GM21381 (cell line): ENCODE measurements at regions not wholly inside any gene's neighbourhood (a gene's known extent, or its start where the extent isn't known, plus 50 kb on each side); places are given as distances from the start of the nearest gene placed in this dataset.
A peak's percentile ranks its signal among the peaks of the same experiment; 100 is the strongest.
"Not testable (repeated sequence)": the region's sequence is repeated elsewhere in the genome, so short reads cannot be mapped to it uniquely, and the experiment has no call there.

Source experiments
- ATAC-seq: cut with Tn5 transposase; IDR thresholded peaks from one replicate; pipeline ENCODE4 v1.9.1; 2021; ENCODE audit warnings: mild to moderate bottlenecking, moderate library complexity; ENCODE audit not compliant: unreplicated experiment

- ATAC-seq, result no peak
Observed at GRCh38 chr20:7742479-7742878, 197.8 kb downstream of the HAO1 start.

- ATAC-seq, result no peak
Observed at GRCh38 chr20:7744411-7744810, 195.8 kb downstream of the HAO1 start.

- ATAC-seq, result no peak
Observed at GRCh38 chr20:7748624-7749023, 191.6 kb downstream of the HAO1 start.

GRCh38 chr20:7754102-7754501 lies 186.2 kb downstream of the HAO1 start:
- ATAC-seq, result no peak

DNA sequence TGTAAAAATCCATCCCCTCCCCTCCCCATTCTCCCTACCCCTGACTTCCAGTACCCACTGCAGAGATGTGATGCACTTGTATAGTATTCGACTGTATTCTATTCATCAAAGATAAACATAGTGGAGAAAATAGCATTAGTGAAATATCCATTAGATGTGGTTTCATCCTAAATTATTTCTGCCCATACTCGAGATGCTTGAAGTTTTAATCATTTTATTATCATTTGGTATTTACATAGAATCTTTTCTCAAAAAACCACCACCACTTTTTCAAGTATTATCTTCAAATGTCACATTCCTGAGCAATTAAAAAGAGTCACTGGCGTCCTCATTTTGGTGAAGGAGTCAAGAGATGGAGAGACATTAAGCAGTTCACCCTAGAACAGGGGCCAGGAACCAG lies 181.9 kb downstream of the HAO1 start:
- no peak for ATAC-seq

DNA sequence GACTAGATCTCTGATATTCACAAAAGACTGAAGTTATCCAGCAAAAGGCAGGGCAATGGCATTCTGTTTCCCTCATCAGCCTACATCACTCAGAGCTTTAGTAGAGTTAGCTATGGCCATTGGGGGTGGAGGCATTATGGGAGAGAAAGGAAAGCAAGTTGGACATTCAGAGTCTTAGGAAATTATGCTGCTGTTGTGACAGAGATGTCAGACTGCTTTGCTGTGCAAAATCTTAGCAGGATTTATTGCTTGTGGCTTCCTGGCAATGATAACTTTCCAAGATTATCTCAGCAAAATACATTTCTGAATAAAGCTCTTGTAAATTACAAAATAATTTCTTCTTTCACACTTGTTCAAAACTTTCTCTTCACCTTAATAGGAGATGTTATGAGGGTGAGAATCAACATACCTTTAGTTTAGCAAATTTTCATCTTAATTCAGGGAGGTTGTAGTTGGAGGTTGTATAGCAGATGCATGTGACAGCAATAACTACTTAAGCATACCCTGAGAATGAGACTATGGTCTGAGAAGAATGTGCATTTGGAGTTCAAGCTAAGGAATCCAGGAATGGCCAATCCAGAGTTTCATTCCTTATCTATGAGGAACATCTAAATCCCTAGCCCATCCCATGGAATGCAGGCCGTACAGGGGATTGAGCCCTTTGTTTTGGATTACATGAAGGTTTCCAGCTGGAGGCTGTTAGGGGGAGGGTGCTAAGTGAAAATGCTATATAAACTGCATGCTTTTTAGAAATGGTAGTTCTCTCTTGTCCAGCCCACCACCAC lies 179.8 kb downstream of the HAO1 start:
- no peak for ATAC-seq

DNA sequence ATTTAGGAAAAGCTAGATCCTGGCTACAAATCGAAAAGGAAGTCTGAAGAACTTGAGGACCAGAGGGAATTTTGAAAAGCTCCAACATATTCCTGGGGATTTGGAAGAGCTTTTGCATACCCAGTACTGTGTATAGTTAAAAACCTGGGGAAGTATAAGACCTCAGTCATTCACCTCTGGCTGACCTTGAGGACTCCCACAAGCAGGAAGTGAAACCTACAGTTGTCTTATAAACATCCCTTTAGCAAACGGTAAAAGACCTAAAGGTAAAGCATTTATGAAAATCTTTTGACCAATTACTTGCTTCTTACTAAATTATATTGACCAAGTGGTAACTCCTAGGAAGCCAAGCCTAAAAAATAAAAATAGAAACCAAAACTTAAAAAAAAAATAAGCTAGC lies 175.0 kb downstream of the HAO1 start:
- ATAC-seq, result peak; percentile 84

GRCh38 chr20:7770046-7770445 lies 170.2 kb downstream of the HAO1 start:
- ATAC-seq, result no peak

GRCh38 chr20:7770578-7770977 lies 169.7 kb downstream of the HAO1 start:
- peak; percentile 98 for ATAC-seq

GRCh38 chr20:7772371-7772770 lies 167.9 kb downstream of the HAO1 start:
- no peak for ATAC-seq

DNA sequence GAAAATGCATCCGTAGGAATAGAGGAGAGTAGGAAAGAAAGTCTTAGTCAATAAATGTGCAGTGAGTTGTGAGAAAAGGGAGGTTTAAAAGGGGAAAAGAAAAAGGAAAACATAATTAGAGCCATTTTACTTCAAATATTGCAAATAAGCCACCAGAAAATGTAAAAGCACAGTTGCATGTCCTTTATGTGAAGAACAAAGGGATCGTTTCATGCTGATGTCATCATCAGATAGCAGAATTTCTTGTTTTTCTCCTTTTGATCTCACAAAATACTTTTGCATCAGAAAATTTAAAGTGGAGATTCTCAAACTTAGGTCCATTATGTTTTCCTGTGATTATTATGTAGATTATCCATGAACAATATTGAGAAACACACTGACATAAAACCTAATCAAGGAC lies 166.7 kb downstream of the HAO1 start:
- ATAC-seq, result no peak

DNA sequence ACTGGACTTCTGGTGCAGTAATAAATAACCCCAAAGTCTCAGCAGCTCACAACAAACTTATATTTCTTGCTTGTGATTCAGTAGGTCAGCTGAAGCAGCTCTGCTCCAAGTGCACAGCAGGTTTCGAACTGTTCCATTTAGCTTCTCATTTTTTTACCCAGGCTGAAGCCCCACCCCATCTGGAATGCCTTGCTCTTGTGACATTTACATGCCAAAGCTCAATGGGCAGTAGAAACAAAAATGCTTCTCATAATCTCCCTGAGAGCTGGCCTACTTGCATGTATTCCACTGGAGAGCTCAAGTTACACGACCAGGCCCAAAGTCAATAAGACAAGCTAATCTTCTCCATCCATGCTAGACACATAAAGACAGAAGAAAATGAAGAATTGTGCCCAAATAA lies 165.2 kb downstream of the HAO1 start:
- no peak for ATAC-seq

- no peak for ATAC-seq
Observed at GRCh38 chr20:7776148-7776547, 164.1 kb downstream of the HAO1 start.

DNA sequence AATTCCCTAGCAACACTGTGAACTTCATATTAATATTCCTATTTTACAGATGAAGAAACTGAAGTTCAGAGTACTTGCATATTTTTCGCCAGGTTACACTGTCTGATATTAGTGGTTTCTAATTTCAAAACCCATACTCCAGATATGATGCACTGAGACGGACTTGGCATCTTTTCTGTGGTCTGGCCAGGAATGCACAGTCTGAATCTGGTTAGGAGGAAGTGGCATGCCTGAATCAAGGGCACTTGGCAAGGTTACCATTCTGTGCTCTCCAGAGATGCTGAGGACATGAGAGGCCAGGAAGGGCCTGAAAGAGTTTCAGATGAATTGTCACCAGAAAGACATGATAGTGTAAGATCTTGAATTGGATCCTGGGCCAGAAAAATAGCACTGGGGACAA lies 150.1 kb downstream of the HAO1 start:
- ATAC-seq, result no peak

DNA sequence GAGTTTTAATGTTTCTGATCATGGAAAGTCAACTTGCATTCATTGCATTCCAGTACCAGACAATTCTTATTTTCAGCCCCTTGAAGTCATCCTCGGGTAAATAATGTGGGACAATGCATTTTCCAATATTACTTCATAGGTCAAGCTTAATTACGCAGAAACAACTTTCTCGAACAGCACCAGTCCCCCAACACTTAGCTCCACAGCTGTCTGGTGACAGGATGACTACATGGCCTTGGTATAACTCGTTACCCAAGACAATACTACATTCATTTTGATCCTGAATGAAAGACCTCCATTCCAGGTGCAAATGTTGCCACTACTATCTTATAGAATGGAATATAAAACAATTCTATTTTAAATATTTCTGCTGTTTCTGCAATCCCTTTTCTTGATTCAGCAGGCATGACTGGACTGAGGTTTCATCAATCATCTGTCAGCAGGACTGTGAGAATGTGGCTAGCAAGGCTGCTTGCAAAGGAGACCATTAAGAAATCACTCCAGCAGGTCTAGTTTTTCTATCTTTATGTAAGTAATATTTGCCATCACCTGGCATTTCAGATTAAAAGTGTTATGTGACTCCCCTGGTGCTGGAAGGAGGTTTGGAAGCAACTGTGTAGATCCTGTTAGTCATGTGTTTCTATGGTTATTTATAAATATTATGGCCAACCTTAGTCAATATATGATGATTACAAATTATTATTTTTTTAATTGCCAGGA lies 147.9 kb downstream of the HAO1 start:
- no peak for ATAC-seq

DNA sequence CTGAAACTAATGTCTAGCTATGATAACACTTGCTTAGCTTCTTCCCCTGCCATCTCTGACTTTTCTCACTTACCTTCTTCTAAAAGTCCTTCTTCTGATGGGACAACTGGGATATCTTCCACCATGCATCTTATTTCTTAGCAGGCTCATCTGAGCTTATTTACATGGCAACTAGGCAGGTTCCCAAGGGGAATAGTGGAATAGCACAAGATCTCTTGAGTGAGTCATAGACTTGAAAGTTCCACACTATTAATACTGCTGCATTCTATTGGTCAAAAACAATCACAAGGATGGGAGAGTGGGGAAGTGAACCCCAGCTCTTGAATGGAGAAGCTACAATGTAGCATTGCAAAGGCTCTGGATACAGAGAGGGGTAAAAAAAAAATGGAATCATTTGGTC lies 142.1 kb downstream of the HAO1 start:
- ATAC-seq, result no peak

GRCh38 chr20:7799862-7800261 lies 140.4 kb downstream of the HAO1 start:
- no peak for ATAC-seq

DNA sequence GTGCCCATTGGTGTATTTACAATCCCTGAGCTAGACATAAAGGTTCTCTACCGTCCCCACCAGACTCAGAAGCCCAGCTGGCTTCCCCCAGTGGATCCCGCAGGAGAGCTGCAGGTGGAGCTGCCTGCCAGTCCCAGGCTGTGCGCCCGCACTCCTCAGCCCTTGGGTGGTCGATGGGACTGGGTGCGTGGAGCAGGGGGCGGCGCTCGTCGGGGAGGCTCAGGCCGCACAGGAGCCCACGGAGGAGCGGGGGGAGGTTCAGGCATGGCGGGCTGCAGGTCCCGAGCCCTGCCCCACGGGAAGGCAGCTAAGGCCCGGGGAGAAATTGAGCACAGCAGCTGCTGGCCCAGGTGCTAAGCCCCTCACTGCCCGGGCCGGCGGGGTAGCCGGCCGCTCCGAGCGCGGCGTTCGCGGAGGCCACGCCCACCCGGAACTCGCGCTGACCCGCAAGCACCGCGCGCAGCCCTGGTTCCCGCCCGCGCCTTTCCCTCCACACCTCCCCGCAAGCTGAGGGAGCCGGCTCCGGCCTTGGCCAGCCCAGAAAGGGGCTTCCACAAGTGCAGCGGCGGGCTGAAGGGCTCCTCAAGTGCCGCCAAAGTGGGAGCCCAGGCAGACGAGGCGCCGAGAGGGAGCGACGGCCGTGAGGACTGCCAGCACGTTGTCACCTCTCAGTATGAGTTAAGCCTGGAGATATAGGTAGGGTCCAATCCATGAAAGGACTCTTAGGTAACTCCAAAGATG lies 136.7 kb downstream of the HAO1 start:
- ATAC-seq, result not testable (repeated sequence)

- no peak for ATAC-seq
Observed at GRCh38 chr20:7806831-7807230, 133.4 kb downstream of the HAO1 start.

DNA sequence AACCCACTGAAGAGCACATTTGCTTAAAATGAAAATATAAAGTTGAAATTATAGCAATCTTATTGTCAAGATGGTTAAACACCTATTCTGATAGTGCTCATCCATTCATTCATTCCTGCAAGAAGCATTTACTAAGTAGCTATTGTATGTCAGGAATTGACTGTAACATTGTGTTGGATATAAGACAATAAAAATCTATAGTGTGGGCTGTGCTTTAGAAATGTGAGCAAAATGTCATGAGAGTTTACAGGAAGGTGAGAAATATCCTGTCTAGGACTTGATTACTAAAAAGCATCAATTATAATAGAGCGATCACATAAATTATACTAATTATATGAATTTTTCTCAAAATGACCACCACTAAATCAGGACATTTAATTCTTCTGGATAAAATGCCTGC lies 123.0 kb downstream of the HAO1 start:
- no peak for ATAC-seq

- no peak for ATAC-seq
Observed at GRCh38 chr20:7818477-7818876, 121.8 kb downstream of the HAO1 start.

GRCh38 chr20:7820897-7821296 lies 119.4 kb downstream of the HAO1 start:
- no peak for ATAC-seq
